ENCODE measurements at regions not wholly inside any gene's neighbourhood (a gene's known extent, or its start where the extent isn't known, plus 50 kb on each side); places are given as distances from the start of the nearest gene placed in this dataset.

DNA sequence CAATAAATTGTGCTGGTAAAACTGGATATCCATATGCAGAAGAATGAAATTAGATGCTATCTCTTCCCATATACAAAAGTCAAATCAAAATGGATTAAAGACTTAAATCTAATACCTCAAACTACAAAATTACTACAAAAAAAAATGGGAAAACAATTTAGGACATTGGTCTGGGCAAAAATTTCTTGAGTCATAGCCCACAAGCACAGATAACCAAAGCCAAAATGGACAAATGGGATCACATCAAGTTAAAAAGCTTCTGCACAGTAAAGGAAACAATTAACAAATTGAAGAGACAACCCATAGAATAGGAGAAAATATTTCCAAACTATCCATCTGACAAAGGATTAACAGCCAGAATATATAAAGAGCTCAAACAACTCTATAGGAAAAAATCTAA is 264.6 kb downstream of the NUAK1 start:
- TF ChIP-seq RAD21 (IDR thresholded peaks at IDR 0.05; ENCODE audit: low read depth), result no peak
- TF ChIP-seq, protein P1, sequence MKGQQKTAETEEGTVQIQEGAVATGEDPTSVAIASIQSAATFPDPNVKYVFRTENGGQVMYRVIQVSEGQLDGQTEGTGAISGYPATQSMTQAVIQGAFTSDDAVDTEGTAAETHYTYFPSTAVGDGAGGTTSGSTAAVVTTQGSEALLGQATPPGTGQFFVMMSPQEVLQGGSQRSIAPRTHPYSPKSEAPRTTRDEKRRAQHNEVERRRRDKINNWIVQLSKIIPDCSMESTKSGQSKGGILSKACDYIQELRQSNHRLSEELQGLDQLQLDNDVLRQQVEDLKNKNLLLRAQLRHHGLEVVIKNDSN (IDR thresholded peaks at IDR 0.05), result no peak
- no peak for TF ChIP-seq ZBTB7A (IDR thresholded peaks at IDR 0.05; ENCODE audit: low read depth)
- no peak for TF ChIP-seq YY1 (IDR thresholded peaks at IDR 0.05; ENCODE audit: low read depth)
- no peak for TF ChIP-seq TEAD4 (IDR thresholded peaks at IDR 0.05)
- TF ChIP-seq, protein P2, sequence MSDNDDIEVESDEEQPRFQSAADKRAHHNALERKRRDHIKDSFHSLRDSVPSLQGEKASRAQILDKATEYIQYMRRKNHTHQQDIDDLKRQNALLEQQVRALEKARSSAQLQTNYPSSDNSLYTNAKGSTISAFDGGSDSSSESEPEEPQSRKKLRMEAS (IDR thresholded peaks at IDR 0.05), result no peak
